T-helper 1 cell treated with Interleukin-12 subunit alpha and Interleukin-12 subunit beta and Interleukin-4 antibody, amounts not matched to agents 30 ng/mL and 1 ng/mL, for 36 hours (primary cell): ENCODE measurements at regions not wholly inside any gene's neighbourhood (a gene's known extent, or its start where the extent isn't known, plus 50 kb on each side); places are given as distances from the start of the nearest gene placed in this dataset.
"Not testable (repeated sequence)": the region's sequence is repeated elsewhere in the genome, so short reads cannot be mapped to it uniquely, and the experiment has no call there.

ENCODE experiments used
- intact Hi-C: fragments of 100-400 bp; cut with micrococcal nuclease; formaldehyde crosslinking; loops from one replicate; pipeline ENCODE4 v1.15.1; 2024

DNA sequence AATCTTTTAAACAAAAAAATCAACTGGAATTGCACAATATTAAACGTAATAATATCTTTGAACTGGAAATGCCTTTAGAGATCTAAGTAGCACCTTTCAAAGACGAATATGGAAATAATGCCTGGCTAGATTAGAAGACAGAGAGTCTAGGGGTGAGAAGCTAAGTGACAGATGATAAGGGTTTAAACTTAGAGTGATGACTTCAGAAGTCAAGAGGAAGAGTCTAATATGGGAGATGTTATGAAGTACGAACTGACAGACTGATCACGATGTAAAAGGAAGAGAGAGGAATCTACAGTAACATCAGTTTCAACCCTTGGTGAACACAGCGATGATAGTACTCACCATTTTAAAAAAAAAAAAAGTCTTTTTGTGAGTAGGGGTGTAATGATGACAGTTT is 57.9 kb downstream of the HINT1 start:
- intact Hi-C loops = loop anchor here (10.0 kb wide), 1 partner anchor 532 kb away; no protein-coding TSS in a partner anchor

DNA sequence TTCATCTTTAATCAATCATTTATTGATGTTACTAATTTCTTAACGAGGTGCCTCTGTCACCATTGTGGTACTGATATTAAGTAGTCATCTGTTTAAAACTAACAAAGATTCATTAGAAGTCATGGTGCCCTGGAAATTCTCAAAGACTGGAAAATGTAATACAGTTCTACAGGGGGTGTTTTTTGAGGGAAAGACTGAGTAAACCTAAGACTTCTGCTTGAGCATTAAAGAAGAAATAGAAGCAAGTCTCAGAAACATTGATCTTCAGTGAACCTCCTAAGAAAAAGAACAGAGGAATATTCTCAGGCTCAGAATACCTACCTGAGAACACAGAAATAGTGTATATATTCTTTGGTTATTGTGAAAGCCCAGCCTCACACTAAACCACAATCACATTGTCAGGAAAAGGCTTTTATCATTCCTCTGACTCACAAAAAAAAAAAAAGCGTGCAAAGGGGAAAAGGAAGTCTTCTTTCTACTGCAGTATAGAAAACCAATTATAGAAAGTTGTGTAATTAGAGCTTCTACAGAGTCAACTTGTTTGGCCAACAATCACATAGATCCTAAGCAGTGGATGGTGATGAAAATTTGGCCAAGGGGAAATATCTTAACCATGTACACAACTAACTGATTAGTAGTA is 60.8 kb downstream of the HINT1 start:
- intact Hi-C loops = loop anchor here (1.0 to 10.0 kb wide), 2 partner anchors 27 to 529 kb away; no protein-coding TSS in a partner anchor

DNA sequence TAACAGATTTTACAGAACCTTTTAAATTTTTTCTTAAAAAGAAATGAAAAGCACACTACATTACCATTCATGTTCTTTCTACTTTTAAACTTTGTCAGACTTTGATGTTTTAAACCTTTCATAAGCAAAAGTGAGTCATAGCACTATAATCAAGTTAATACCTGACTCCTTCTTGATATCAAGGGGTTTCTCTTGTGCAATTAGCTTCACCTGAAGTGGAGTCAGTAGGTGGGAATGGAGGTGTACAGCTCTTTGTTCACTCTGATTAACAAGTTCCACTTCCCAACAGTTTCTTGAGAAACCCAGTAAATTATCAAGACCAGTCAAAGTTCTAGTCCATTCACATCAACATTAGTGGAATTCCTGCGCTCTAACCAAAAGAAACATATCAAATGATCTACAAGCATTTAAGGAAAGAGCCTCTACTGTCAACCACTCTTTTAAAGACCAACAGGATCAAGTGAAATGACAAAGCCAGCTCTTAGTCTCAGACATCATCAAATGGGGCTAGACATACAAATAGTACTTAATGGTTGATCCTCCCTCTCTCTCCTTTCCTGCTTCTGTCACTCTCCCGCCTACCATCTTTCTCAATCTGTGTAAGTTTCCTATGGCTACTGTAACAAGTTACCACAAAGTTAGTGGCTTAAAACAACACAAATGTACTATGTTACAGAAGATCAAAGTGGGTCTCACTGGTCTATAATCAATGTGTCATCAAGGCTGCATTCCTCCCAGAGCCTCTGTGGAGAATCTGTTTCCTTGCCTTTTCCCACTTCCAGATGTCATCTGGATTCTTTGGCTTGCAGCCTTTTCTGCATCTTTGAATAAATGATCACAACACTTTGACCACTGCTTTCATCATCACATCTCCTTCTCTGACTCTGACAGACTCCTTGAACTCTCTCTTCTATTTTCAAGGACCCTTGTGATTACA is 68.0 kb downstream of the HINT1 start:
- intact Hi-C loops = no loop called here

DNA sequence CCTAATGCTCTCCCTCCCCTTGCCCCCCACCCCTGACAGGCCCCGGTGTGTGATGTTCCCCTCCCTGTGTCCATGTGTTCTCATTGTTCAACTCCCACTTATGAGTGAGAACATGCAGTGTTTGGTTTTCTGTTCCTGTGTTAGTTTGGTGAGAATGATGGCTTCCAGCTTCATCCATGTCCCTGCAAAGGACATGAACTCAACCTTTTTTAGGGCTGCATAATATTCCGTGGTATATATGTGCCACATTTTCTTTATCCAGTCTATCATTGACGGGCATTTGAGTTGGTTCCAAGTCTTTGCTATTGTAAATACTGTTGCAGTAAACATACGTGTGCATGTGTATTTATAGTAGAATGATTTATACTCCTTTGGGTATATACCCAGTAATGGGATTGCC is 69.5 kb downstream of the HINT1 start:
- intact Hi-C loops = not testable (repeated sequence)

DNA sequence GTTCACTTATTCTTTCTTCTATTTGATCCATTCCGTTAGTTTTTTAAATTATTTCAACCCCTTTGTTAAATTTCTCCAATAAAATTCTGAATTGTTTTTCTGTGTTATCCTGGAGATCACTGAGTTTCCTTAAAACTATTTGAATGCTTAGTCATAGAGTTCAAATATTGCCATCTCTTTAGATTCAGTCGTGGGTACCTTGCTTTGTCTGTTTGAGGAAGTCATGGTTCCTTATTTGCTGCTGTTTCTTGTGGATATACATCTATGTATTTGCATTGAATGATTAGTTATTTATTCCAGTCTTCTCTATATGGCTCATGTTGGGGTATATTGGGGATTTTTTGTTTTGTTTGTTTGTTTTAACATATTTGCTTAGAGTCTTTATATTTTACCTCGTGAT is 80.6 kb downstream of the HINT1 start:
- intact Hi-C loops = no loop called here

DNA sequence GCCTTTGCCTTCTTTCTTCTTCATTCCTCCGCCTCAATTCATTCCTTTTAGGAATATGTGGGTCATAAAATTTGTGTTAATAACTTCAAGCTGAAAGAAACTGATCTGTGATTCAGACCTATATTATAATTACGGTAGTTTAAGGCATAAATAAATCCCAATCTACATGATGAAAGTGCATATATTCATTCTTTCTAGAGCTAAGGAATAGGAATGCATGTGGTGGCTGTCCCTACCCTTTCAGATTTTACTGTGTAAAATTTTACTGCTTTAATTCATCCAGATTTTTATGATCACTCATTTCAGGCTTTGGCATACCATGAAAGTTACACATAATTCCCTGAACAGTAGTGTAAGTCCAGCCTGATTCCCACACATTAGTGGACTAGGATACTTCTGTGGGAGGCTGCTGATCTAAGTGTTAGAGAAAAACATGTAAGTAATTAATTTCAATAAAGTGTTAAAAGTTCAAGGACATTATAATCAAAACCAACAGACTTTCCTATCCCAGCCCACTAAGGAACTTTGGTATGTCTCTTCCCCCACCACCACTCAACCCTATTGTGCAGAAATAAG is 83.1 kb downstream of the HINT1 start:
- intact Hi-C loops = no loop called here

DNA sequence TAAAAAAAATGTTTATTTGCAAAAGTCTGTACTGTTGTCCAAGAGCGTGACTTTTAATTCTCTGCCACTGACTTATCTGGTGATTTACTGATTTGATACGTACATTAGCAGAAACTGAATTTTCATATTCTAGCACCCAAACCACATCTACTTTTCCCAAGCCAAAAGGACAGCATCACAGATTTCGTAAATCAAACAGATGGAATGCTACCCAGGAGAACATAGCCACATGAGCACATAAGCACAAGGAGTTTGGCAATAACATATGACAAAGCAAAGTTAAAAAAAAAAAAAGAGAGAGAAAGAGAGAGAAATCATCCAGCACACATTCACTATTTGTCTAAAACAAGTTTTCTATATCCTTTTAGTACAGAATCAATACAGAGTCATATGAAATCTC is 83.7 kb downstream of the HINT1 start:
- intact Hi-C loops = no loop called here

DNA sequence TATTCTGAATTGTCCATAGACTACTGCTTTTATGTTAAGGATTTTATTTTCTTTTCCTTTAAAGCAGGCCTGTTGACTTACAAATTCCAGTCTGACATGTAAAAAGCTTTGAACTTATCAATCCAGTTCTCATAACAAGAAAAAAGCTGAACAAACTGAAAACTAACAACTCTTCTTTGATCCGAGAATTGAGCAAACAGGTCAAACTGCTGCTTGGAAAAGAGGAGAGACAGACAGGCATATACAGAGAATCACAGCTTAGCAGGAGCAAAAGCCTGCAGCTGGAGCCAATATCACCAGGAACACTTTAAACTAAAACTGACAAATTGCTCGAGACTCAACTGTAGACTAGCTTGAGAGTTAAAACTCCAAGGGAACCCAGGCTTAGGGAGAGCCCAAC is 85.8 kb downstream of the HINT1 start:
- intact Hi-C loops = no loop called here

DNA sequence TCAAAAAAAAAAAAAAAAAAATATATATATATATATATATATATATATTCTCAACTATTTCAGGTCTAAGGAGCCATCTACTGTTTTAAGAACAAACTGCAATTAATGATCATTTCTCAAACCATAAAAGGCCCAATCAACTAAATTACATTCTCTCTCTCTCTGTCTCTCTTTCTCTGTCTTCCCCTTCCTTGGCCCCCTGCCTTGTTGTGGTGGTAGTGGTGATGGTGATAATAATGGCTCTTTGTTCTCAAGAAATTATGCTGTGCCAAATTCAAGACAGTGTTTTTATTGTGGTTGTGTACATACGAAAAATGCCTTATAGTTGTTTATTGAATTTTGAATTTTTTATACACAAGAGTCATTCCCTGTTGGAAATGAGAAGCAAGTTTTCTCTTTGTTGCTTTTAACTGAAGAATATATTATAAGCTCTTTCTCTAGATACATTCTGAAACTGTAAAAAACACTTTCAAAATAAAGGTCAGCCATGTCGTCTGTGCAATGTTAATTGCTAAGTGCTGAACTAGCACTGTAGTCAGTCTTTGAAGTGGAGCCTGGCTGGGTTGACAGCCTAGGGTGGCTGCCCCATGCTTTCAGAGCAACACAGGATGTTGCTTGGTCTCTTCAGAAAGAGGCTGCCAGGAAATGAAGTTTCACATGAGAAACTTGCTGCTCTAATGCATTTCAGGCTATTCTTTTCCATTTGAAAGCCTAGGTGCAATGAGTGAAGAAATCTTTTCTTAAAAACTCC is 96.0 kb downstream of the HINT1 start:
- intact Hi-C loops = loop anchor here (1.0 to 5.0 kb wide), 9 partner anchors 8 to 728 kb away; partner anchors contain the start of genes CDC42SE2 and FNIP1

DNA sequence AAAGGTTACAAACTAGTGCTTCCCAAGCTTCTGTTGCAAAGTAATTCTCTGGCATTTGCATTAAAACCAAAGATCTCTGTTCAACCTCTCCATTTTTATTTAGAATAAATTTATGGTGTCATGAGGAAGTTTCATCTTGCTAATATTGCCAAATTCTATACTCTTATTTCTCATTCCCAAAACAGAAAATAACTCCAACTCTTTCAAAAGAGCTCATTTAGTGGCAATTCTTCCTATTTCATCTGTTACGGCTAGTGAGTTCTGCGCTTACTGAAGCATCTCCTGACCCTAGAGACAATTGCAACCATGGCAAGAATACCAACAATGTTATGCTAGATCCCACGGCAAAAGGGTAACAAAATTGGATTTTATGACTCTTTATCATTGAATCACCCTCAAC is 97.0 kb downstream of the HINT1 start:
- intact Hi-C loops = loop anchor here (5.0 kb wide), 6 partner anchors 194 to 729 kb away; partner anchors contain the start of genes CDC42SE2 and FNIP1

DNA sequence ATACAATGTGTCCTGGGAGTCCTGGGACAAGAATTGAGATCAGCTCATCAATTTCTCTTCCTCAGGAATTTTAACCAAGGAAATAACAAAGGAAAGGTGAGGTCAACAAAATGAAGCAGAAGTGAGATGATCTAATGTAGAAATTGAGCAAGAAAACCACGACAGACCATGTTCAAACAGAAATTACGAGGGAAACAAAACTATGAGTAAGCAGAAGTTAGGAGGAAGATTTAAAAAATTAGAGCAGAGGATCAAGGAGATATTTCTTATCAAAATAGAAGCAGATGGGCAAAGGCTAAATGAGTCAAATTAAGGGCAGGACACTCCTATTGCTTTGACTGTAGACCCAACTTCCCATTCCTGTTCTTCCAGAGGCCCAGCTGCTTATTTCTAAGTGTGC is 97.4 kb downstream of the HINT1 start:
- intact Hi-C loops = loop anchor here (5.0 kb wide), 6 partner anchors 195 to 730 kb away; partner anchors contain the start of genes CDC42SE2 and FNIP1

DNA sequence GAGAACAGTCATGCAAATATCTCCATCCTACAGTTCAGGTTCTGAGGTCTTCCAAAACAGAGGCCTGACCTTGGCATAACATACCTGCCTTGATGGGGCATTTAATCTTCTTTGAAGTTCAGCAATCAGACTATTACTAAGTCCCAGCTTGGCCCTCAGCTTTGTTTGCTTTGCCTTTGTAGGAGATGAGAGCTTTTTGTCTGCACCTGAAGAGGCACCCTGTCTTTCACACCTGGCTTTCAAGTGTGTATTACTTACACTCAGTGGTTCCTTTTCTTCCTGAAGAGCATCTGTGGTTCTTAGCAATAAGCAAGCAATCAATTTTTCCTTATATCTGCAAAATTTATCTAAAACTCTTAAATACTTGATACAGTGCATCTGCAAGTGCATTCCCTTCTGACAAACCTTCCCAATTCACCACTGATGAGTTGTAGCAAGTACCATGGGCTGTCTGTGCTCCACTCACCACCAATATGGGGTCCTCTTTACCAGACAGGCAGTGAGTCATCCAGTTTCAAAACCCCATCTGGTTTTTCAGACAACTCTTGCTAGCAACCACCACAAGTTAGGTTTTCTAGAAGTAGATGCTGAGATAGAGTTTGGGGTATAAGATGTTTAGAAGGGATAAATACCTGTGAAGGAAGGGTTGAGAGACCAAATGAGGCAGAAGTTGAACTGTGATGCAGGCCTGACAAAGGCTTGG is 100.2 kb downstream of the HINT1 start:
- intact Hi-C loops = loop anchor here (5.0 kb wide), 6 partner anchors 197 to 732 kb away; partner anchors contain the start of genes CDC42SE2 and FNIP1

DNA sequence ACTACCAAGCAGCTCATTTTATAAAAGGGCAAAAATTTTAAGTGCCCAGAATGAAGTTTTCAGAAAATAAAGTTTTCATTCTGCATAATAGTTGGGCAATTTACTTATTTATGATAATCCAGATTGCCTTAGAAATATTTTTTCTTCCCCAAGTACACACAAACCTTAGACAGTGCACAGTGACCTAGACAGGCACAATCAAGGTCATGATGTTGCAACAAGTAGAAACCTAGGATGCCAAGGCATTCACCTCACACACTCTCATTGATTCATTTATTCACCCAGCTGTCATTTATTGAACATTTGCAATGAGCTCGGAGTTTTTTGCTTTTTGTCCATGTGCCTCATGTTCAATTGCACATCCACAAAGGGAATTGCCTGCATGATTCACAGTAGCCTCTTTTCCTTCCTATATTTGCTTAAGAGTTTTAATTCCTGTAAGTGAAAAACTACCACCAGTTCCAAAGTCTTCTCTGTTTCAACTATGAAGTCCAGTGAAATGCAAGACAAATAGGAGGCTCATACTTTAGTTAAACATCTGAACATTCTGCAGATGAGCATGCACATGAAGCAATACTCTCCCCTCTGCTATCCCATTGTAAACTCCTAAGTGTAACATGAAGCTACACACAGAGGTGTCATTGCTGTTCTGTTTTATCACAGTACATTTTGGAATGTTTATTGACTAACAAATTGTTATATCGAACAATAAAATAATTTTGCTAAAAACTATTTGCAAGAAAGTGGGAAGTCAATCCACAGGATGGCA is 122.9 kb downstream of the HINT1 start:
- intact Hi-C loops = no loop called here

DNA sequence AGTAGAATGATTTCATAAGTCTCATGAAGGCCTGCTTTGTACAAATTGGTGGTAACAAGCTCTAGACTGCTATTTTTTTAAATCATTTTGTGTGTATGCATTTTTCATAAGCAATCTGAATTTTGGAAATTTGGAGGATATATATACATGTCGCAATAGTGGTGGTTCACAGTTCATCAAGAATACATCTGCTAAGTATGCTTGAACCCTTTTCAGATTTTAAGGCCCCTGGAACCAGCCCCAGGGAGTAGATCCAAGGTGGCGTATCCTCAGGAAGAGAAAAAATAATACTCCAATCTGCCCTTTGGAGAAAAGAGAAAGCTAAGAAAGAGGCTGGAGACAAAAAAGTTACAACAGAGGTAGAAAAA is 141.6 kb downstream of the HINT1 start:
- intact Hi-C loops = no loop called here

DNA sequence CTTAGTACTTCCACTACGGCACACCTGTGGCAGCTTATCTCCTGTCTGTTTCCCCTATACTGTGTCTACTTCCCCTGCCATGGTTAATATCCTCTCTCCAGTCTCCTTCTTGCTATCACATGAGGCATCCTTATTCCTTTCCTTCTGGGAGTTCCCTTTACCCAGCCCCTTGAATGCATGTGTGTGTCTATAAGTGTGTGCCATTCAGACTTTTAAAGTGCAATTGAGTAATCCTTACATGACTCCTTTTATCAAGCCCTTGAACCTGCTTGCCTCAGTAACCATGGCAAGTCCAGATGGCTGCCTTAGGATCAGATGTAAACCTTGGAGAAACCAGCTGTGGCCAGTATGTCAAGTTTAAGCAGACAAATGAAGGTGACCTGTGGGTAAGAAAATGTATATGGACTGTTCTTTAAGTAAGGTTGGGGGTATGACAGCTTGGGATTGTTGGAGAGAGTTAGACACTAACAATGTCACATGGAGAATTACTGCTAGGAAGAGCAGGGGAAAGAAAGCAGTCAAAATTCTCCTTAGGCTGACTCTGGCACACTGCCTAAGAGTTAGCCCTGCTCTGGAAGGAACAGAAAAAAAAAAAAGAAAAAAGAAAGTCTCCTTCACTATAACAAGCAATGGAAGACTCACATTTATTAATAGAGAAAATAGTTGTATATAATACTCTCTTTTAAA is 142.1 kb downstream of the HINT1 start:
- intact Hi-C loops = no loop called here

DNA sequence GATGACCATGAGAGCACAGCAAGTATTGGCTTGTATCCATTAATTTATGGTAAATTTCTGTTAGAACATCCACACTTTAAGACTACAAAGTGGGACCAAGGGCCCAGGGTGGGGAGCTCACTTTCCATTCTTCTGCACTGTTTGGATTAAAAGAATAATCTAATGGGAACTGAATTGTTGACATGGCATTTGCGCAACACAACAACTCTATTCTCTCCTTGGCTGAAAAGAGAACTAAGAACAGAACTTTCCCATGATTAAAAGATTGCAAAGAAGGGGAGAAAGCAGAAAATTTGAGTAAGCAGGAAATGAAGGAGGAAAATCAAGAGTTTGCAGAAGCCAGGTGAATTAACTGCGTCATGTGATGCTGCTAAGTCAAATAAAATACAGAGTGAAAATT is 143.4 kb downstream of the HINT1 start:
- intact Hi-C loops = no loop called here

DNA sequence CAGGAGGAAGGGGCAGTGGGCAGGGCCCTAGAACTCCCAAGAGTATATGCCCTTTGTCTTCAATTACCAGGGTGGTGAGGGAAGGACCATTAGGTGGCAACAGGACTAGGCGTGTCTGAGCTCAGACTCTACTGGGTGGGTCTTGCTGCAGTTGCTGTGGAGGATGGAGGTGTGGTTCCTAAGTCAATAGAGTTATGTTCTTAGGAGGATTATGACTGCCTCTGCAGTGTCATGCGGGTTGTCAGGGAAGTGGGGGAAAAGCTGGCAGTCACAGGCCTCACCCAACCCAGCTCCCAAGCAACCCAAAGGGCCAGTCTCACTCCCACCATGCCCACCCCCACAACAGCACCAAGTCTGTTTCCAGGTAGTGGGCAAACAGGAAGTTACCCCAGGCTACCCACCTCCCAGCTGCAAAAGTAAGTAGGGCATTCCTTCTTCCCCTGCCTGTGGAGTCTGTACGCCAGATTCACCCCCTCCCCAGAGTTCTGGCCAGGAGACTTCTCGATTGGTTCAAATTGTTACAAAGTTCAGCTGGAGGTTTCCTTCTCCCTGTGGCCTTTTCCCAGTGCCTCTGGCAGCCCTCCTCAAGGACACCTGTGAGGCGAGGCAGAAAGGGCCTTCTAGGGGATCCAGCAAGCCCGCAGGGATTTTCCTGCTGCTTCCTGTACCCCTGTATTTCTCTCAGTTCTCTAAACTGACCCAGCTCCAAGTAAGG is 145.3 kb downstream of the HINT1 start:
- intact Hi-C loops = no loop called here

DNA sequence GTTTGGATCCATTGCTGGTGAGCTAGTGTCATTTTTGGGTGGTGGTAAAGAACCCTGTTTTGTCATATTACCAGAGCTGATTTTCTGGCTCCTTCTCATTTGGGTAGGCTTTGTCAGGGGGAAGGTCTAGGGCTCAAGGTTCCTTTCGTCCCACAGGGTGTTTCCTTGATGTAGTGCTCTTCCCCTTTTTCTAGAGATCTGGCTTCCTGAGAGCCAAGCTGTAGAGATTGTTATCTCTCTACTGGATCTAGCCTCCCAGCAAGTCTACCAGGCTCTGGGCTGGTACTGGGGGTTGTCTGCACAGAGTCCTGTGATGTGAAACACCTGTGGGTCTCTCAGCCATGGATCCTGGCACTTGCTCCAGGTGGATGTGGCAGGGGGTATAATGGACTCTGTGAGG is 145.9 kb downstream of the HINT1 start:
- intact Hi-C loops = no loop called here

DNA sequence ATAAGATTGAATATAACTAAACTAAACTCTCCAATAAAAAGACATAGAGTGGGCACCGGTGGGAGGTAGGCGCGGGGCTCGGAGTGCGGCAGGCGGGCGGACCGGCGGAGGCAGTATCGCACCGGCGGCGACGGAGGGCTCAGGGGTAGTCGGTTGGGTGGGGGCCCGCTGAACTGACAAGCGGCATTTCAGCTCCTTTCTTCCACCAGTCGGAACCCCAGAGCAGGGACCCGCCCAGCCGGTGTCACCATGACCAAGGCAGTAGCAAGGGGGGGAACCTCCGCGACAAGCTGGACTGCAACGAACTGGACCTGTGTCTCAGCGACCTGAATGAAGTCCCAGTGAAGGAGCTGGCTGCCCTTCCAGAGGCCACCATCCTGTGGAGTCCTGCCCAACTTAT is 156.7 kb downstream of the HINT1 start:
- intact Hi-C loops = no loop called here
